NCI-H1436 (cell line): ENCODE measurements at regions not wholly inside any gene's neighbourhood (a gene's known extent, or its start where the extent isn't known, plus 50 kb on each side); places are given as distances from the start of the nearest gene placed in this dataset.

Experiments
- DNase-seq: peaks from one replicate; lab custom pipeline; 2025; lab: John Stamatoyannopoulos, UW

GRCh38 chr4:123990310-123990870 lies 593.8 kb downstream of the SPRY1 start:
- DNase-seq = no peak

- no peak for DNase-seq
Observed at GRCh38 chr4:123994917-123995316, 598.3 kb downstream of the SPRY1 start.

GRCh38 chr4:123995936-123996335 lies 599.3 kb downstream of the SPRY1 start:
- DNase-seq = no peak

- DNase-seq = no peak
Observed at GRCh38 chr4:123996718-123997510, 600.3 kb downstream of the SPRY1 start.

- no peak for DNase-seq
Observed at GRCh38 chr4:123997776-123998449, 601.3 kb downstream of the SPRY1 start.

GRCh38 chr4:124000233-124000632 lies 603.6 kb downstream of the SPRY1 start:
- DNase-seq = no peak

GRCh38 chr4:124015766-124016165 lies 619.2 kb downstream of the SPRY1 start:
- DNase-seq = no peak

GRCh38 chr4:124017185-124017785 lies 620.7 kb downstream of the SPRY1 start:
- DNase-seq = peak; percentile 18

GRCh38 chr4:124018383-124019317 lies 622.1 kb downstream of the SPRY1 start:
- DNase-seq = no peak

- no peak for DNase-seq
Observed at GRCh38 chr4:124019749-124020549, 623.4 kb downstream of the SPRY1 start.

- no peak for DNase-seq
Observed at GRCh38 chr4:124025000-124025399, 628.4 kb downstream of the SPRY1 start.

- DNase-seq = no peak
Observed at GRCh38 chr4:124025428-124025827, 628.8 kb downstream of the SPRY1 start.

- DNase-seq = no peak
Observed at GRCh38 chr4:124028182-124028581, 631.6 kb downstream of the SPRY1 start.

GRCh38 chr4:124030147-124030546 lies 633.6 kb downstream of the SPRY1 start:
- DNase-seq = peak; percentile 8

- DNase-seq = no peak
Observed at GRCh38 chr4:124032035-124032434, 635.4 kb downstream of the SPRY1 start.

GRCh38 chr4:124035364-124036041 lies 638.9 kb downstream of the SPRY1 start:
- no peak for DNase-seq

- DNase-seq = no peak
Observed at GRCh38 chr4:124037236-124037635, 640.6 kb downstream of the SPRY1 start.

- no peak for DNase-seq
Observed at GRCh38 chr4:124044330-124044729, 647.7 kb downstream of the SPRY1 start.

GRCh38 chr4:124044867-124045266 lies 648.3 kb downstream of the SPRY1 start:
- no peak for DNase-seq

GRCh38 chr4:124046190-124046589 lies 649.6 kb downstream of the SPRY1 start:
- no peak for DNase-seq
